WERI-Rb-1 (cell line): ENCODE measurements at regions not wholly inside any gene's neighbourhood (a gene's known extent, or its start where the extent isn't known, plus 50 kb on each side); places are given as distances from the start of the nearest gene placed in this dataset.

Experiments
- DNase-seq: peaks from one replicate; pipeline ENCODE4 v3.0.0-alpha.2; 2020
- H3K27ac ChIP-seq: fragments of 250-450 bp; sonication (Bioruptor Pico); 2 replicates; pipeline ENCODE4 v1.5.1; 2020; ENCODE audit warnings: mild to moderate bottlenecking, moderate library complexity
- H3K27me3 ChIP-seq: fragments of 250-450 bp; sonication (Bioruptor Pico); 2 replicates; pipeline ENCODE4 v1.5.1; 2021; ENCODE audit warnings: mild to moderate bottlenecking, low read depth, moderate library complexity; ENCODE audit not compliant: insufficient read depth, severe bottlenecking
- H3K36me3 ChIP-seq: fragments of 250-450 bp; sonication (Bioruptor Pico); 2 replicates; pipeline ENCODE4 v1.5.1; 2020; ENCODE audit warnings: mild to moderate bottlenecking, moderate library complexity
- H3K4me3 ChIP-seq: 2 replicates; pipeline ENCODE4 v1.5.1; 2011; ENCODE audit warnings: low read depth, mild to moderate bottlenecking, control low read depth, low read length
- H3K9me3 ChIP-seq: fragments of 250-450 bp; sonication (Bioruptor Pico); 2 replicates; pipeline ENCODE4 v1.5.1; 2021; ENCODE audit warnings: mild to moderate bottlenecking, moderate library complexity; ENCODE audit not compliant: severe bottlenecking
- TF ChIP-seq, protein P1 (sequence below): IDR thresholded peaks from 2 replicates; pipeline ENCODE4 v1.5.1; 2011; ENCODE audit warnings: low read depth, mild to moderate bottlenecking, control low read depth, inconsistent platforms, low read length

DNA sequence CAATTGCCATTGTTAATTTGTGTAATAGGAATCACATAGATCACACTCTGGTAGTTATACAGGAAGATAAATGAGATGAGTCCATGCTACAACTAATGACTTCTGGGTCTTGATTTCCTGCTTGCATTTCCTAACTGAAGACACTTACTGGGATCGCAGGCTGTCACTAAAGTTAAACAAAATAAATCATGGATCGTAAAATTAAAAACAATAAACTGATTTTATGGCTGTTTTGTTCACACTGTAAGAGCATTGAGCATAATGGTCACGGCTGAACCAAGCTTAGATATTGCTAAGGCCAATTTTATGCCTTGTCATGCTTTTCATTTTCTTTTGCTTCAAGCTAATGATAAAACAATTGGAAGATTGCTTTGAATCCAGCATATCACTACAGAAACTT is 332.5 kb upstream of the CITED2 start:
- no peak overlapping the region for H3K27ac ChIP-seq
- no peak overlapping the region for H3K4me3 ChIP-seq
- no peak for DNase-seq
- TF ChIP-seq, protein P1, sequence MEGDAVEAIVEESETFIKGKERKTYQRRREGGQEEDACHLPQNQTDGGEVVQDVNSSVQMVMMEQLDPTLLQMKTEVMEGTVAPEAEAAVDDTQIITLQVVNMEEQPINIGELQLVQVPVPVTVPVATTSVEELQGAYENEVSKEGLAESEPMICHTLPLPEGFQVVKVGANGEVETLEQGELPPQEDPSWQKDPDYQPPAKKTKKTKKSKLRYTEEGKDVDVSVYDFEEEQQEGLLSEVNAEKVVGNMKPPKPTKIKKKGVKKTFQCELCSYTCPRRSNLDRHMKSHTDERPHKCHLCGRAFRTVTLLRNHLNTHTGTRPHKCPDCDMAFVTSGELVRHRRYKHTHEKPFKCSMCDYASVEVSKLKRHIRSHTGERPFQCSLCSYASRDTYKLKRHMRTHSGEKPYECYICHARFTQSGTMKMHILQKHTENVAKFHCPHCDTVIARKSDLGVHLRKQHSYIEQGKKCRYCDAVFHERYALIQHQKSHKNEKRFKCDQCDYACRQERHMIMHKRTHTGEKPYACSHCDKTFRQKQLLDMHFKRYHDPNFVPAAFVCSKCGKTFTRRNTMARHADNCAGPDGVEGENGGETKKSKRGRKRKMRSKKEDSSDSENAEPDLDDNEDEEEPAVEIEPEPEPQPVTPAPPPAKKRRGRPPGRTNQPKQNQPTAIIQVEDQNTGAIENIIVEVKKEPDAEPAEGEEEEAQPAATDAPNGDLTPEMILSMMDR: no peak
- H3K36me3 ChIP-seq: no peaks in the 10 kb centered on the region
- no peaks in the 10 kb centered on the region for H3K27me3 ChIP-seq
- no peaks in the 10 kb centered on the region for H3K9me3 ChIP-seq

DNA sequence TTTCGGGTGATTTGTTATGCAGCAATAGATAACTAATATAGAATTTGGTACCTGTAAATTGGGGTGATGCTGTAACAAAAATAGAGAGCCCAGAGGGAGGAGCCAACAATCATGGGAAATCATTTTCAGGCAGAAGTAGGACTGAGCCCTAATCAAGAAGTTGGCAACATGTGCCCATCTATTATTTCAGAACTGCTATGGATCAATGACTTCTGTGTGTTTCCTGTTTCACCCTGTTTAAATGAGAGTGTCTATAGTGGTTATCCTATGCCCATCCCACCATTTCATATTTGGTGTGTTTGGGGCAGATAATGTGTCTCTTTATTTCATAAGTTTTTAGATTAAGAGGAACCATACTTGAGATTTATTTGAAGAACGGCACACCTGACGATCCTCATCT is 330.8 kb upstream of the CITED2 start:
- Histone ChIP-seq H3K27ac (no peak overlapping the region), H3K27me3 (no peaks in the 10 kb centered on the region), H3K4me3 (no peak overlapping the region), H3K9me3 (no peaks in the 10 kb centered on the region), H3K36me3 (no peaks in the 10 kb centered on the region)
- DNase-seq: no peak
- TF ChIP-seq, protein P1: no peak

DNA sequence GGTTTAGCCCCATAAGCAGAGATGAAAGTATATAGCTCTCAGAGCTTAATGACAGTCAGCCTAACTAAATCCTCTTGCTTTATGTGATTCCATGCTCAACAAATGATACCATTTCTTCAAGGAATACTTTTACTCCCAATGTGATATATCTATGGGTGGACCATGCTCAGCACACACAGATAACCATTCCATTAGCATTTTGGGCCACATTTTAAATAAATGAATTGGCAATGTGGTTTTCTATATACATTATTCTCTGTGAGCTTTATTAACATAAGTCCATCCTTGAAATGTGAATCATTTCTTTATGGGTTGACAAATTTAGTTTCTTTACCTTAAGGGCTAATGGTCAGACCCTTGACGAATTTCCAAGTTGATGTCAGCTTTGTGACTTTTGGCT is 329.3 kb upstream of the CITED2 start:
- H3K27ac ChIP-seq: no peak overlapping the region

DNA sequence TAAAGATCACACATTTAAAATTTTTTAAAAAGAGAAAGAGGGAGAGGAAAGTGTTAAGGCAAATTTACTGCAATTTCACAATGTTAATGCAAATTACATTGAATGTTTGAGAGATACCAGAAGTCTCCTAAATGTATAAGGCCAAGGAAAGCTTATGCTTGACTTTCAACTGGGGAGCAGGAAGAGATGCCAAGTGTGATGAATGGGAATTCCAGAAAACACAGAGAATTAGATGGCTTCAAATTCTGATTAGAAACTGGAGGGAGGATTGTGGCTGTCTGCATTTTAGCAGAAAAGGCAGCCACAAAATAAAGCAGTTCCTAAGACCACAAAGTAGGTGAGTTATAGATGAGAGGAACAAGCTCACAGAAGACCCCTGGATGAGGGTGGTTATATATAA is 328.3 kb upstream of the CITED2 start:
- Histone ChIP-seq H3K4me3 (no peak overlapping the region), H3K27ac (no peak overlapping the region), H3K9me3 (no peaks in the 10 kb centered on the region), H3K27me3 (no peaks in the 10 kb centered on the region), H3K36me3 (no peaks in the 10 kb centered on the region)
- TF ChIP-seq, protein P1: no peak
- DNase-seq: no peak

More for the DNA sequence above, 329.3 kb upstream of the CITED2 start:
- Histone ChIP-seq H3K9me3 (no peaks in the 10 kb centered on the region), H3K27me3 (no peaks in the 10 kb centered on the region), H3K4me3 (no peak overlapping the region), H3K36me3 (no peaks in the 10 kb centered on the region)
- no peak for DNase-seq
- TF ChIP-seq, protein P1: no peak

DNA sequence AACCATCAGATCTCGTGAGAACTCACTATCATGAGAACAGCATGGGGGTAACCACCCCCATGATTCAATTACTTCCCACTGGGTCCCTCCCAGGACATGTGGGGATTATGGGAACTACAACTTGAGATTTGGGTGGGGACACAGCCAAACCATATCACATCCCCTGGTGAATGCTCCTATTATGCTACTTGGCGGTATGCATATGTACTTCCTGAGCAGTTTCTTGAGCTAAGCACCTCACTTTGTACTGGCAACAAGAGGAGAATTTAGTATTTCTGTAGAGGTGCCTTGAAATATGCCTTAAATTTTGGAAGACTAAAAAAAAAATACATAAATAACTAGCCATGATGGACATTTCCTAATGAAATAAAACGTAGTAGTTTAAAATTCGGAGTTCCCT is 327.2 kb upstream of the CITED2 start:
- DNase-seq: no peak
- Histone ChIP-seq H3K27me3 (no peaks in the 10 kb centered on the region), H3K27ac (no peak overlapping the region), H3K36me3 (no peaks in the 10 kb centered on the region), H3K4me3 (no peak overlapping the region), H3K9me3 (no peaks in the 10 kb centered on the region)
- TF ChIP-seq, protein P1: no peak

DNA sequence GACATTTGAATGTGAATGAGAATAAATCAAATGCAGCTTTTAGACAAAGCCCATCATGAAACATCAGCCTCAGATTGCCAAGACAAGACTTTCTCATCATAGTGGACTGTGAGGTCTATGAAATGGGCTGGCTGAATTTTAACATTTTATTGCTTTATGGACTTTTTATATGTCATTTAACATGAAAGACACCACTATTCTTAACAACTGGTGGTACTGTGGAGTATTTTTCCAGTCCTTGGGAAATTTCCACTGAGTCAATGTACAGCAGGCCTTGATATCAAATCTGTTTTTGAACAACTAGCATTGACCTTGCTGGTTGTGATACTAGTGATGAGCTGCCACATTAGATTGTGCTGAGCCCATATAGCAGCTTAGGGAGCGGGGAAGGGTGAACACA is 326.6 kb upstream of the CITED2 start:
- no peak overlapping the region for H3K4me3 ChIP-seq
- H3K27me3 ChIP-seq: no peaks in the 10 kb centered on the region
- DNase-seq: no peak
- H3K27ac ChIP-seq: no peak overlapping the region
- TF ChIP-seq, protein P1: no peak
- no peaks in the 10 kb centered on the region for H3K36me3 ChIP-seq
- H3K9me3 ChIP-seq: no peaks in the 10 kb centered on the region
